ENCODE measurements at regions not wholly inside any gene's neighbourhood (a gene's known extent, or its start where the extent isn't known, plus 50 kb on each side); places are given as distances from the start of the nearest gene placed in this dataset.

DNA sequence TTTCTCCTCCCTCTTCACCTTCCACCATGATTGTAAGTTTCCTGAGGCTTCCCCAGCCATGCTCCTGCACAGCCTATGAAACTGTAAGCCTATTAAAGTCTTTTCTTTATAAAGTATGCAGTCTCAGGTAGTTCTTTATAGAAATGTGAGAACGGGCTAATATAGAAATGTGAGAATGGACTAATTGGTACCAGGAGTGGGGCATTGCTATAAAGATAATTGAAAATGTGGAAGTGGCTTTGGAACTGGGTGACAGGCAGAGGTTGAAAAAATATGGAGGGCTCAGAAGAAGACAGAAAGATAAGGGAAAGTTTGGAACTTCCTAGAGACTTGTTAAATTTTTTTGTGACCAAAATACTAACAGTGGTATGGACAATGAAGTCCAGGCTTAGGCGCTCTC is 959.3 kb downstream of the SH3BGRL start:
- DNase-seq (ENCODE audit: insufficient read length, low spot score) (no peak), FAIRE-seq (no peak)
- TF ChIP-seq TAF1 (IDR thresholded peaks at IDR 0.05; ENCODE audit: low read depth, low read length) (no peak), PAX5 (IDR thresholded peaks at IDR 0.05; ENCODE audit: insufficient read depth, low read length, severe bottlenecking) (no peak), POLR2AphosphoS5 (IDR thresholded peaks at IDR 0.05; ENCODE audit: low read depth, low read length) (no peak), POLR2A (IDR thresholded peaks at IDR 0.05; ENCODE audit: low read depth, low read length) (no peak), POU2F2 (IDR thresholded peaks at IDR 0.05; ENCODE audit: low read depth, low read length) (no peak), SPI1 (IDR thresholded peaks at IDR 0.05; ENCODE audit: low read depth, low read length) (no peak)

DNA sequence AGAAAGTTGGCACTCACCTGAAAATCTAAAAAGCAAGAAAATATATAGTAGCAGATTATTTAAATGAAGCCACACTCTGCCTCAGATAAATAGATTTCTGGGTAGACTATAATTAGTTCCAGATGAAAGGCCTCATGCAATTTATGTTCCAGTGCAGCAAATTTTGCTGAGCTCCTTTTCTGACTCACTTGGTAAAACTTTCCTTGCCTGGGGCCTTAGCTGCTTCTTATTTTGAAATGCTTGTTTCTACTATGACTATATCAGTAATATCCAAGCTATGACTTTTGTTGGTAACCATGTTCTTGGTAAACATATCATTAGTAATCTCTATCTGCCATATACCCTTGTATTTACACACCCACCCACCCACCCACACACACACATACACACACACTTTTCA is 961.8 kb downstream of the SH3BGRL start:
- TF ChIP-seq POU2F2 (IDR thresholded peaks at IDR 0.05; ENCODE audit: low read depth, low read length) = no peak
- no peak for TF ChIP-seq PAX5 (IDR thresholded peaks at IDR 0.05; ENCODE audit: insufficient read depth, low read length, severe bottlenecking)
- TF ChIP-seq POLR2A (IDR thresholded peaks at IDR 0.05; ENCODE audit: low read depth, low read length) = no peak
- no peak for TF ChIP-seq POLR2AphosphoS5 (IDR thresholded peaks at IDR 0.05; ENCODE audit: low read depth, low read length)
- TF ChIP-seq SPI1 (IDR thresholded peaks at IDR 0.05; ENCODE audit: low read depth, low read length) = no peak
- no peak for TF ChIP-seq TAF1 (IDR thresholded peaks at IDR 0.05; ENCODE audit: low read depth, low read length)

DNA sequence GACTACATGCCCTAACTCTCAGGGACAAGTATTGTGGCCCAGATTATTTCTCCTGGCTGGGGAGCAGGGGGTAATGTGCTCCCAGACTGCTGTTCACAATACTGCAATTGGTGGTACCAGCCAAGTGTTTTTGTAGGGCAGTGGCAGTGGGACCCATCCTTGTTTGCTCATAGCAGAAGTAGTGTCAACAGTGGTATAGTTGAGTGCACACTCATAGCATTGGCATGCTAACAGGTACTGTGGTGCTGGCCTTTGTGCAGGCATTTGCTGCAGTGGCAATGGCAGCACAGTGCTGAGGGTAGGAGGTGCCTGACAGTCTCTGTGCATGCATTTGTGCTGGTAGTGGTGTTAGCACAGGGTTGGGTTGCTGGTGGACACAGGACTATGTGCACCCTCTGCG is 995.0 kb downstream of the SH3BGRL start:
- TF ChIP-seq POLR2A (IDR thresholded peaks at IDR 0.05; ENCODE audit: low read depth, low read length) (no peak), SPI1 (IDR thresholded peaks at IDR 0.05; ENCODE audit: low read depth, low read length) (no peak), TAF1 (IDR thresholded peaks at IDR 0.05; ENCODE audit: low read depth, low read length) (no peak), PAX5 (IDR thresholded peaks at IDR 0.05; ENCODE audit: insufficient read depth, low read length, severe bottlenecking) (no peak), POU2F2 (IDR thresholded peaks at IDR 0.05; ENCODE audit: low read depth, low read length) (no peak), POLR2AphosphoS5 (IDR thresholded peaks at IDR 0.05; ENCODE audit: low read depth, low read length) (no peak)
- DNase-seq (ENCODE audit: insufficient read length, low spot score) = no peak
- no peak for FAIRE-seq

More for the DNA sequence above, 961.8 kb downstream of the SH3BGRL start:
- FAIRE-seq (no peak), DNase-seq (ENCODE audit: insufficient read length, low spot score) (no peak)

DNA sequence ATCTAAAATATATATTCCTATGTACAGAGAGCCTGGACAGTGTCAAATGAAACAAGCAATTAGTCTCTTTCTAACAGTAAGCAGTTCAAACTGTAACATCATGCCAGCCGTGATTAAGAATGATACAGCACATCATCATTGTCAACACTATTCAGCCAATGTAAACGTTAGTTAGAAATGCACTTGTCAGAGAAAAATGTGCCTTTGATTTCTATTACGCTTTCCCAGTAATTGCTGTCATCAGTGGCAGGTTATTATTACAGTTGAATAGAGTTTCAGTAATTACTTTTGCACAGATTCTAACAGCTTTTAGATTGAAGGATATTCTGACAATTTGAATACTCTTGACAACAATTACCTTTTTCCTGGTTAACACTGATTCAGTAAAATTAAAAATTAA is 1007.1 kb downstream of the SH3BGRL start:
- no peak for TF ChIP-seq PAX5 (IDR thresholded peaks at IDR 0.05; ENCODE audit: insufficient read depth, low read length, severe bottlenecking)
- TF ChIP-seq POU2F2 (IDR thresholded peaks at IDR 0.05; ENCODE audit: low read depth, low read length) = no peak
- no peak for TF ChIP-seq TAF1 (IDR thresholded peaks at IDR 0.05; ENCODE audit: low read depth, low read length)
- TF ChIP-seq POLR2AphosphoS5 (IDR thresholded peaks at IDR 0.05; ENCODE audit: low read depth, low read length) = no peak
- TF ChIP-seq POLR2A (IDR thresholded peaks at IDR 0.05; ENCODE audit: low read depth, low read length) = no peak
- no peak for TF ChIP-seq SPI1 (IDR thresholded peaks at IDR 0.05; ENCODE audit: low read depth, low read length)
- DNase-seq (ENCODE audit: insufficient read length, low spot score) (no peak), FAIRE-seq (no peak)

DNA sequence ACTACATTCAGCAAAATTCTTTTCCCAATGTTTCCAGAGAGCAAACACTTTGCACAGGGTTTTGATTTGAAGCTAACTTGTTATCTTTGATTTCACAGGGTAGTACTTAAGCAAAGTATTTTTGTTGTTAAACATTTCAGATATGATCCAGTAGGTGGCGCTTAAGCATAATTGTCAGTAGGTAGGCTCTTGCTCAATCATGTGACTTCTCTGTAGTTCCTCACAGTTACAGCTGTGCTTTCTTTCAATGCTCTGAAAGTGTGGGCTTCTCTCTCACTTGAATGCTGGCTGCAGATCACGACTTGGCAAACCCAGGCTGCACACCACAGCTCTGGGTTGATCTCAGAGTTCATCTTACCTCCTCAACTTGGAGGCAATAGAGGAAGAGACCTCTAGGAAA is 1016.5 kb downstream of the SH3BGRL start:
- TF ChIP-seq PAX5 (IDR thresholded peaks at IDR 0.05; ENCODE audit: insufficient read depth, low read length, severe bottlenecking) = no peak
- TF ChIP-seq TAF1 (IDR thresholded peaks at IDR 0.05; ENCODE audit: low read depth, low read length) = no peak
- TF ChIP-seq POU2F2 (IDR thresholded peaks at IDR 0.05; ENCODE audit: low read depth, low read length) = no peak
- TF ChIP-seq SPI1 (IDR thresholded peaks at IDR 0.05; ENCODE audit: low read depth, low read length) = no peak
- no peak for TF ChIP-seq POLR2A (IDR thresholded peaks at IDR 0.05; ENCODE audit: low read depth, low read length)
- no peak for DNase-seq (ENCODE audit: insufficient read length, low spot score)
- peak; percentile 54 for FAIRE-seq

DNA sequence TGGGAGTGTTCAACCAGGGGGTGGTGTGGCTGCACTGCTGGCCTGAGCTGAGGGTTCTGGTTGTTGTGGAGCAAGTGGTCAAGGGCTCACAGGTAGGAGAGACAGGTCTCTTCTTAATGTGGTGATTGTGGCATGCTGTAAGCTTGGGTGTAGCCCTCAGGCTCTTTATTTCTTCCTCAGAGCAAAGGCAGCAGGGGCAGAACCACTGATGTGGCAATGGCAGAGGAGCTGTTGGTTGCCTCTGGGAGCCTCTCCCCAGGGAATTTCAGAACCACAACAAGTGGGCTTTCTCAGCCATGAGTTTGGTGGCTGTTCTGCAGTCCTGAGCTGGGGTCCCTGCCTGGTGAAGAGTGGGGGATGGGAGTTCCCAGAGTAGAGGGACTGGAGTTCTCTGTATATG is 1017.2 kb downstream of the SH3BGRL start:
- TF ChIP-seq TAF1 (IDR thresholded peaks at IDR 0.05; ENCODE audit: low read depth, low read length) = no peak
- TF ChIP-seq POLR2A (IDR thresholded peaks at IDR 0.05; ENCODE audit: low read depth, low read length) = no peak
- TF ChIP-seq SPI1 (IDR thresholded peaks at IDR 0.05; ENCODE audit: low read depth, low read length) = no peak
- no peak for TF ChIP-seq PAX5 (IDR thresholded peaks at IDR 0.05; ENCODE audit: insufficient read depth, low read length, severe bottlenecking)
- no peak for TF ChIP-seq POLR2AphosphoS5 (IDR thresholded peaks at IDR 0.05; ENCODE audit: low read depth, low read length)
- no peak for TF ChIP-seq POU2F2 (IDR thresholded peaks at IDR 0.05; ENCODE audit: low read depth, low read length)
- FAIRE-seq = no peak
- no peak for DNase-seq (ENCODE audit: insufficient read length, low spot score)

DNA sequence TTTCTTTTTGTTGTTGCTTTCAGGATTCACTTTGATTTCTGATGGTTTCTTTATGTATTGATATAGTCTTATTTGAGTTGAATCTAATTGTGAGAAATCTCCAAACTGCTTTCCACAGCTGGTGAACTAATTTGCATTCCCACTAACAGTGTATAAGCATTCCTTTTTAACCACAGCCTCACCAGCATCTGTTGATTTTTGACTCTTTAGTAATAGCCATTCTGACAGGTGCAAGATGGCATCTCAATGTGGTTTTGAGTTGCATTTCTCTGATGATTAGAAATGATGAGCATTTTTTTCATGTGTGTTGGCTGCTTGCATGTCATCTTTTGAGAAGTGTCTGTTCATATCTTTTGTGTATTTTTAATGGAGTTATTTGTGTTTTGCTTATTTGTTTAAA is 1023.1 kb downstream of the SH3BGRL start:
- TF ChIP-seq PAX5 (IDR thresholded peaks at IDR 0.05; ENCODE audit: insufficient read depth, low read length, severe bottlenecking) (no peak), POLR2AphosphoS5 (IDR thresholded peaks at IDR 0.05; ENCODE audit: low read depth, low read length) (no peak), TAF1 (IDR thresholded peaks at IDR 0.05; ENCODE audit: low read depth, low read length) (no peak), POU2F2 (IDR thresholded peaks at IDR 0.05; ENCODE audit: low read depth, low read length) (no peak), POLR2A (IDR thresholded peaks at IDR 0.05; ENCODE audit: low read depth, low read length) (no peak), SPI1 (IDR thresholded peaks at IDR 0.05; ENCODE audit: low read depth, low read length) (no peak)
- no peak for FAIRE-seq
- no peak for DNase-seq (ENCODE audit: insufficient read length, low spot score)

DNA sequence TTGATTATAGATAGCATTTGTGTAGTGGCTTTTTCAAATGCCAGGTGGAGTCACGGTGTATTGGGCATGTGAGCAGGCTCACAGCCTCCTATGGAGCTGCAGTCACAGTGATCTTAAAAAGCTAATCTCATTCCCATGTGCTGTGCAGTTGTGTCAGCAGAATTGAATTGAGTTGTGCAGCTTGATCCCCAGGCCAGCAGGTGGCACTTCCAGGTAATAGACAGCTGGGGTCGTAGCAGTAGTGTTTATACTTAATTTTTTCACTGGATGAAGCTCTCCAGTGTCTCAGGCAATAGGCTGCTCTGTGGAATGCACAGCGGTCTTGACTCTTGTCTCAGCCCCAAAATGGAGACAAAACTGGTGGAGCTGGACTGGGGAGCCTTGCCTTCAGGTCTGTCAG is 1028.1 kb downstream of the SH3BGRL start:
- TF ChIP-seq PAX5 (IDR thresholded peaks at IDR 0.05; ENCODE audit: insufficient read depth, low read length, severe bottlenecking) (no peak), TAF1 (IDR thresholded peaks at IDR 0.05; ENCODE audit: low read depth, low read length) (no peak), POU2F2 (IDR thresholded peaks at IDR 0.05; ENCODE audit: low read depth, low read length) (no peak), POLR2AphosphoS5 (IDR thresholded peaks at IDR 0.05; ENCODE audit: low read depth, low read length) (no peak), SPI1 (IDR thresholded peaks at IDR 0.05; ENCODE audit: low read depth, low read length) (no peak), POLR2A (IDR thresholded peaks at IDR 0.05; ENCODE audit: low read depth, low read length) (no peak)
- FAIRE-seq = no peak
- no peak for DNase-seq (ENCODE audit: insufficient read length, low spot score)

DNA sequence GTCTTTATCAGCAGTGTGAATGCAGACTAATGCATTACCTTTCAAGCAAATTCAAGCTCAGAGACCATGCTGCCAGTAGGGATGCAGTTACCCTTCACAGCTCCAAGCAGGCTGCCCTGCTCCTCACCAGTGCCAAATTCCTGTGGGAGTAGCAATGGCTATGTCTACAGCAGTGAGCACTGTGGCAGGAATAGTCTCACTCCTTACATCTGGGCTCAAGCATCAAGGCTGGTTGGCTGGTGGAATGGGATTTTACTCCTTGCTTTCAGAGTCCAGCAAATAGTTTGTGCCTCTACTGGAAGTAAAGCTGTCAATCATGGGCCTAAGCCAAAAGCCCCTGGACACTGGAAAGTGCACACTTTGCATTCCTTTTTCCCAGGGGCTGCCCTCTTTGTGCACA is 1030.8 kb downstream of the SH3BGRL start:
- TF ChIP-seq TAF1 (IDR thresholded peaks at IDR 0.05; ENCODE audit: low read depth, low read length) (no peak), SPI1 (IDR thresholded peaks at IDR 0.05; ENCODE audit: low read depth, low read length) (no peak), POLR2AphosphoS5 (IDR thresholded peaks at IDR 0.05; ENCODE audit: low read depth, low read length) (no peak), PAX5 (IDR thresholded peaks at IDR 0.05; ENCODE audit: insufficient read depth, low read length, severe bottlenecking) (no peak), POU2F2 (IDR thresholded peaks at IDR 0.05; ENCODE audit: low read depth, low read length) (no peak), POLR2A (IDR thresholded peaks at IDR 0.05; ENCODE audit: low read depth, low read length) (no peak)
- no peak for FAIRE-seq
- DNase-seq (ENCODE audit: insufficient read length, low spot score) = no peak

DNA sequence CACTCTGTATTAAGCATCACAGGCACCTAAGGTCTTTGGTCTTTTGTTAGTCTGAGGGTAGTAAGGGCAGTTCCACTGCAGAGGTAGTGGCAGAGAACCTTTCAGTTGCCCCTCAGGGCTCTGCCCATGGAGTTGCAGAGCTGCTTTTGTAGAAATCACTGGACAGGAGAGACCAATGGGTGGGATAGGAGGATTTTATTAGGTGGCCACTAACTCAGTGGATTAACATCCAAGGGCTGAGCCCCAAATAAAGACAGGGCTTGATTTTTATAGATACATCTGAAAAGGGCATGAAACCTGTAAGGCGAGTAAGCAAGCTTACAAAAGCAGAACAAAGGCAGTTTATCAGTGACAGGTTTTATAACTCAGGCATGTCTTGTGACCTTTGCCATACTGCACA is 1035.4 kb downstream of the SH3BGRL start:
- no peak for TF ChIP-seq PAX5 (IDR thresholded peaks at IDR 0.05; ENCODE audit: insufficient read depth, low read length, severe bottlenecking)
- TF ChIP-seq POU2F2 (IDR thresholded peaks at IDR 0.05; ENCODE audit: low read depth, low read length) = no peak
- no peak for TF ChIP-seq POLR2A (IDR thresholded peaks at IDR 0.05; ENCODE audit: low read depth, low read length)
- no peak for TF ChIP-seq POLR2AphosphoS5 (IDR thresholded peaks at IDR 0.05; ENCODE audit: low read depth, low read length)
- no peak for TF ChIP-seq SPI1 (IDR thresholded peaks at IDR 0.05; ENCODE audit: low read depth, low read length)
- TF ChIP-seq TAF1 (IDR thresholded peaks at IDR 0.05; ENCODE audit: low read depth, low read length) = no peak
- DNase-seq (ENCODE audit: insufficient read length, low spot score) = no peak
- FAIRE-seq = no peak

Data from GM12891 (cell line).